ENCODE measurements at regions not wholly inside any gene's neighbourhood (a gene's known extent, or its start where the extent isn't known, plus 50 kb on each side); places are given as distances from the start of the nearest gene placed in this dataset.
"Not testable (repeated sequence)": the region's sequence is repeated elsewhere in the genome, so short reads cannot be mapped to it uniquely, and the experiment has no call there.

DNA sequence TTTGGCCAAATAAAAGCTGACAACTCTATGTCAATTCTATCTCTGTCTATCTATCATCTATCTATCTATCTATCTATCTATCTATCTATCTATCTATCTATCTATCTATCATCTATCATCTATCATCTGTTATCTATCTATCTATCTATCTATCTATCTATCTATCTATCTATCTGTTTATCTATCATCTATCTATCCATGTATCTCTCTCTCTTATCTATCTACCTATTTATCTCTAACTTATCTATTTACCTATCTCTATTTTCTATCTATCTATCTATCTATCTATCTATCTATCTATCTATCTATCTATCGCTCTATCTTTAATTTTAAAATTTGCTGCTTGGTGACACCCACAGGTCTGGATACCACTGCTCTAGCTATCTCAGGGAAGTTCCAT is 271.1 kb downstream of the VRK1 start:
- DNase-seq (ENCODE audit: low read depth in 4 of 4, low spot score in 1 of 4): not testable (repeated sequence)

DNA sequence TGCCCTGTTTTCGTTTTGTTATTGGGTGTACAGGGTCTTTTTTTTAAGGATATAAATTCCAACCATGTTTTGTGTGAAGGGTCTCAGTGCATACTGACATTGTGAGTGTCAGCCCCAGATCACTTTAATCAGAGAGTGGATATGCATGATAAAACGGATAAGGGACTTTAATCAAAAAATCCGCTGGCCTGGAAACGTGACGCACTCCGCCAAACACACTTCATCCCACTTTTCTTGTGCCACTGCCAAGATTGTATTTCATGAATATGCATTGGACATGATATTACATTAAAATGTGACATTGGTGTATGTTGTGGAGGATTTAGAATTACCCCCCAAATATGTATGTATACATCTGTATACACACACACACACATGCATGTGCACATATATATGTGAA is 273.1 kb downstream of the VRK1 start:
- no peak for DNase-seq (ENCODE audit: low read depth in 4 of 4, low spot score in 1 of 4)

DNA sequence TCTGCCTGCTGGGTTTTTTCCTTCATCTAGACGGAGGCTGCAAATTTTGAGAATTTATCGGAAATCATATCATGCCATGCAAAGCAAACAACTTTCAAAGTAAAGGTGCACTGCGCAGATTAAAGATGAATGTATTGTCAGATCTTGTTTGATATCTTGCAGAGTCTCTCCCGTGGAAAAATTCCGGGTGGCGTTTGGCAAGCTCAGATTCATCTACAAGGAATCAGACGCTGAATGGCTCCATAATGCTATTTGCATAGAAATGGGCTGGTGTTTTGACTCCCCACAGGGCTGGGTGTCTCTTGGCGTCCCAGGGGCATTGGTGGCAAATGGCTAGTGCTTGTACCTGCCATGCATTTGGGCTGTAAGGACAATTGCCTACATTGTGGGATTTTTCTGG is 274.0 kb downstream of the VRK1 start:
- DNase-seq (ENCODE audit: low read depth in 4 of 4, low spot score in 1 of 4): no peak

DNA sequence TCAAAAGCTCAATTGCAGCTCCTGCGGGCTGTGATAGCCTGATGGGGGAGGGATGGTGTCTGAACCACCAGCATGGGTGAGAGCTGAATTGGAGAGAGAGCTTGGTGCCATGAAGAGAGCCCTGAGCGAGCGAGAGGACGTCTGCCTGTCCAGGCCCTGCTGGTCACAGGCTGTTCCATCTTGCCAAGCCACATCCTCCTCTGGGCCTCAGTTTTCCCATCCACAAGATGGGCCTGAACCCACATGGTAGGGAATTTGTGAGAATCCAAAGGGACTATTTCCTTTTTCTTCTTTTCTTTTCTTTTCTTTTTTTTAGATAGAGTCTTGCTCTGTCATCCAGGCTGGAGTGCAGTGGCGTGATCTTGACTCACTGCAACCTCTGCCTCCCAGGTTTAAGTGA is 276.4 kb downstream of the VRK1 start:
- DNase-seq (ENCODE audit: low read depth in 4 of 4, low spot score in 1 of 4): no peak

DNA sequence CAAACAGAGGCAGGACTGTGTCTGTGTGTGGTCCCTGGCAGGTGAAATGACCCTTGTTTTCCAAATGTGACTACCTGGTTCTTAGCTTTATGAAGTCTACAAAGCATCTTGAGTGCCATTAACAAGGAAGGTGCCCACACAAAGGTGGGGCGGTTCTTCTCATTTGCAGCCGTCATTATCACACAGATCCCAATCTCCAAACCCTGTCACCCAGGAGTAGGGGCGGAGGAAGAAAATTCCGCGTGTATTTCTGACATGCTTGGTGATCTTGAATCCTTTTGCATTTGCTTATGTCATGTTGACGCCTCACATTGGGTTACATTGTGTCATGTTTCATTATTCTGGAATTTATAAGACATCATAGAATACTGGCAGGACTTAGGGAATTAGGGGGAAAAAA is 277.3 kb downstream of the VRK1 start:
- DNase-seq (ENCODE audit: low read depth in 4 of 4, low spot score in 1 of 4): no peak

DNA sequence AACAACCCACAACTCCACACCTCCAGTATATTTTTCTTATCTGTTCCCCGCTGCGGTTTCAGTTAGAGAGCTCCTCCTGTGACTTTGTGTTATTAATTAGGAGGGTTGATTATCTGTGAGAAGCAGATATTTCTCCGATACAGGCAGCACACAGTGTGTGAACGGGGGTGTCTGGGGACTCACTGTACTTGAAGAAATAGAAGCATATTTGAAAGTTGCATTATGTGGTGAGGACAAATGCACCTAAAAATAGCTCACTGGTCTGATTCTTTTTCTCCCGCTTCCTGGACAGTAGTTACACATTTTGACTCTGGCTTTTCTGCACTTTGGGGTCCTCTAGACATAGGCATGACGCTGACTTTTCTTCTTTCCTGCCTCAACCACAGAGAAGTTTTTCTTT is 277.7 kb downstream of the VRK1 start:
- DNase-seq (ENCODE audit: low read depth in 4 of 4, low spot score in 1 of 4): no peak

DNA sequence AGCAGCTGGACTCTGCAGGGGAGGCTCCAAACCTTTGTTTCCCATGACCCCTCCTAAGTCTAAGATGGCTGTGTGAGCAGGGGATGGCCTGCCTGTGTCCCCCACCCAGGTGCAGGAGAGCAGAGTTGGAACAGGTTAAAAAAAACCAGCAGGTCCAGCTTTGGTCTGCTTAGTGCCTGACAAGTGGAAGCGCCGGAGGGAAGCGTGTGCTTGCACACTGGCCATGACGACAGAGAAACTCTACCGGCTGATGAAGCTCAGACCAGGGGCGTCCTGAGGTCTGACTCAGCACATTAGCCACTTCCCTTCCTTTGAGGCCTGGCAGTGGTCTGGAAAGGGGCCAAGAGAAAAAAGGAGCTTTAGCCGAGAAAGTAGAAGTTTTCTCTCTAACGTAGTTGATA is 280.1 kb downstream of the VRK1 start:
- no peak for DNase-seq (ENCODE audit: low read depth in 4 of 4, low spot score in 1 of 4)

DNA sequence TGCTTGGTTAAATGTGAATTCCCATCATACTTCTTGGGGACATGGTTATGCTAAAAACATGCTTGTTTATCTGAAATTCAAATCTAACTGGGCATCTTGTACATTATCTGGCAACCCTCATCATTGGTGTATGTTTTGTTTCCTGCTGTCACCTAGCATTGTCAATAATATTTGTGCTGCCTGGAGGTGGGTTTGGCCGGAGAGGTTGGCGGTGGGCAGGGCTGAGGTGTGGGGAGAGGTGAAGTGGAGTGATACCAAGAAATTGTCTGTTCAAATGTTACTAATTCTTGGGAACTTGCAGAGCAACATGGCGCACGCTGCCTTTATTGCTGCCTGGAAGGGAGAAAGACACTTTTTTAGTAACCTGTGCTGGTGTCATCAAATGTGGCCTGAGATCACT is 280.5 kb downstream of the VRK1 start:
- no peak for DNase-seq (ENCODE audit: low read depth in 4 of 4, low spot score in 1 of 4)

DNA sequence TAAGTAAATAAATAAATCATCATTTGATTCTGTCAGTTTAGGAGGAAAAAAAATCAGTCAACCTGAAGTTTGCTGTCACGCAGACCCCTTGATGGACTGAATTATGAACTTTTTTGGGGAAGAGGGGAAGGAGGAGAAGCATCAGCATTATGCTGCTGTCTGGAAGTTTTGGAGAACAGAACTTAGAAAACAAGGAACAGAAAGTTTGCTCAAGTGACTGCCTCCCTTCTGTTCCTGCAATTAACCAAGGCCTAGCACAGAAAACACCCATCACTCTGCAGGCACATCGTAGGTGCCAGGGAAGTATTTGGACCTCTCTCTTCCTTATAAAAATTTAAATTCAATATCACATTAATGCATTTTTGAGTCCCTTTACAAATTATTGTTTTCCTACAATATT is 283.8 kb downstream of the VRK1 start:
- DNase-seq (ENCODE audit: low read depth in 4 of 4, low spot score in 1 of 4): no peak

DNA sequence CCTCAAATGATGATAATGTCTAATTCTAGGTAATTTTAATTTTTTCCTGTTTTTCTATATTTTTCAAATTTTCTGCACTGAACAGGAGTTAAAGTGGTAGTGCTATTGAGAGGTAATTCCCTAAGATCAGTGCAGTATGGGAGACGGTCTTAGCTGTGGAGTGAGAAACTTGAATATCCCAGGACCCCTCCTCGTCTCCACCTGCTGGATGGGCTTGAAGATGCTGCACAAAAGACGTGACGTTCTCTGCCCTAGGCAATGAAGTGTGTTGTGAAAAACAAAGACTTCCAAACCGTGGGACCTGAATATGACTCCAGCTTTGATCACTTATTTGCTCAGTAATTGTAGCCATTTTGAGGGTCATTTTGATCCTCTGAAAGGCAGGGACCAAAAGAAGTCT is 298.1 kb downstream of the VRK1 start:
- DNase-seq (ENCODE audit: low read depth in 4 of 4, low spot score in 1 of 4): no peak

DNA sequence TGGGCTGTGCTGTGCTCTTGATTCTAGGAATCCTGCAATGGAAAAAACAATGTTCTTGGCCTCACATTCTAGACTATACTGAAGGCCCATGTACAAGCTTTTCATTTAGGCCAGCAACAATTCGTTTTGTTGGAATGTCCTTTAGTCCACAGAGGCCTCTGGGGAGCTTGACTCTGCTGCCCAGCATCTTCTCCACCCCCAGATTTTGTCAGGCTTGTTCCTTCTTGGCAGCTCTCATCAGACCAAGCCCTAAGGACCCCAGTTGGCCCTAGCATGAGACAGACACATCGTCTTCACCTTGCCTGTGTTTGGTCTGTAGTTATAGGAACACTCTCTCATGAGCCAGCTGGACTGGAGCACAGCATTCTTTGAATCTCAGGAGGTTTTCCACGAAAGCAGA is 300.1 kb downstream of the VRK1 start:
- no peak for DNase-seq (ENCODE audit: low read depth in 4 of 4, low spot score in 1 of 4)

DNA sequence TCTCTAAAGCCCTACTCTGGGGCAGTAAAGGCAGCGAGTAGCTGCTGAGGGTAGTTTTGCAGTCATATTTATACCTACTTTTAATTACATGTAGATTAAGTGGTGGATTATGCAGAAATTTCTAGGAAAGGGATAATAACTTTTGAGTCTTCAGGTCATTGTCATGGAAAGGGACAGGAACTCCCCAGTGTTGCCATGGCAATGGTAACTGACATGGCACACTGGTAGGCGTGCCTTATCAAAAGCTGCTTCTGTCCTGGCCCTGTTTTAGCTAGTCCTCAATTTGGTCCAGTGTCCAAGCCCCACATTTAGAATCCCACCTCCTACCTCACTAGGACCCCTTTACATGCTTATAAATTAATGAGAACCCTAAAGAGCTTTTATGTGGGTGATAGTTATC is 303.1 kb downstream of the VRK1 start:
- no peak for DNase-seq (ENCODE audit: low read depth in 4 of 4, low spot score in 1 of 4)

DNA sequence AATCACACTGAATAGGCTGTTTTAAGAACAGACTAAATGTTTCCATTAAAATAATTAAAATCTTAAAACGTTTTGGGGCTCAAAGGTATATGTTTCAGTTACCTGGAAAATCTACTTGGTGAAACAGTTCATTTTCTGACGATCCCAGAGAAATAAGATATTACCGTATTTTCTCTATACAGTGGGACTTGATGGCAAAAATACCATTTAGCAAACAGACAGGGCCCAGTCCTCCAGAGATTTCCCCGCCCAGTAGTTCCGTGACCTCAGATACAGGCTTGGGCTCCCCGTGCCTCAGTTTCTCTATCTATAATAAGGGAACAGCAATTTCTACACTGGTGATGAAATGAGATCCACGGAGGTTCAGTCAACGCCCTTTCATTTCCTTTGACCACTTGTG is 304.4 kb downstream of the VRK1 start:
- DNase-seq (ENCODE audit: low read depth in 4 of 4, low spot score in 1 of 4): no peak

DNA sequence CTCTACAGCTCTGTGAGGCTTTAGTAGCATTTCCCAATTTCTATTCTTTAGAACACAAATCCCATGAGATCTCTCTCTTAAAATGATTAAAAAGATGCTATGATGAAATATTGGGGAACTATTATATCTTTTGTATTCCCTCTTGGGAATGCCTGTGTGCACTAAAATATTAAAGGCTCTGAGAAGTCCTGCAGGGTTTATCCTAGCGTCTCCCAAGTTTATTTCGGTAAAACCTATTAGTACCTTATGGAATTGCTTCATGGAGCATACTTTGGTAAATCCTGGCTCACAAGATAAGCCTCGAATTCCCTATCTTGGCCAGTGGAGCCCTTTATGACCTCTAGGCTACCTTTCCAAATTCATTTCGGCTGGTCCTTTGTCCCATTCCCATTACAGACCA is 306.8 kb downstream of the VRK1 start:
- no peak for DNase-seq (ENCODE audit: low read depth in 4 of 4, low spot score in 1 of 4)

DNA sequence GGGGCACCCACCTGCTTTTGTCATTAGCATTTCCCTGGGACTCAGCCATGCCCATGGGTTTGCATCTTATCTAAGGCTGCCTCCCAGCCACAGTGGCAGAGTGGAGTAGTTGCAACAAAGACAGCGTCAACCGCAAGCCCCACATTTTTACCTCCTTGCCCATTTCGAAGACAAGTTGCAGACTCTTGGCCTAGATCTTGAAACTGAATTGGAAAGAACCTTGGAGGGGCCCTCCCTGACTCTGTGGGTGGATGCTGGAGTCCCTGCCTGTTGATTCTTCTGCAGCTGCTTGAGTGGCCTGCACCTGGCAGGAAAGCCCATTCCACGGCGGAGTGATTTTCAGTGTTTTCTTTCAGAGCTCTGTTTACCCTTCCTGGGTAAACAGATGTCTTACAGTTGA is 309.0 kb downstream of the VRK1 start:
- DNase-seq (ENCODE audit: low read depth in 4 of 4, low spot score in 1 of 4): no peak

DNA sequence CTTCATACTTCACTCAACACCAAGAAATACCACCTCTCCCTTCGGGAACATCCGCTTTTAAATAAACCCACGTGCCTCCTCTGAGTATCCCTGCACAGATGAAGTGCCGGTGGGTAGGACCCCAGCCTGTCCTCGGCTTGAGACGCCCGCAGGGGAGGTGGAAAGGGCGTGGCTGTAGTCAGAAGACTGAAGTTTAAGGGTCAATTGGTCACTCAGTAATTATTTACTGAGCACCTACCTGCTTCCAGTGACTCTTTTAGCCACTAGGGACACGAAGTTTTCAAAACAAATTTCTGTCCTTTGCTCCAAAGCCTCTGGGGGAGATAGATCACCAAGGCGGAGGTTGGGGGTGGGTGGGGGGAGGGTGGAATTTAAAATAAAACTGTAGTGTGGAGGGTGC is 309.4 kb downstream of the VRK1 start:
- no peak for DNase-seq (ENCODE audit: low read depth in 4 of 4, low spot score in 1 of 4)

DNA sequence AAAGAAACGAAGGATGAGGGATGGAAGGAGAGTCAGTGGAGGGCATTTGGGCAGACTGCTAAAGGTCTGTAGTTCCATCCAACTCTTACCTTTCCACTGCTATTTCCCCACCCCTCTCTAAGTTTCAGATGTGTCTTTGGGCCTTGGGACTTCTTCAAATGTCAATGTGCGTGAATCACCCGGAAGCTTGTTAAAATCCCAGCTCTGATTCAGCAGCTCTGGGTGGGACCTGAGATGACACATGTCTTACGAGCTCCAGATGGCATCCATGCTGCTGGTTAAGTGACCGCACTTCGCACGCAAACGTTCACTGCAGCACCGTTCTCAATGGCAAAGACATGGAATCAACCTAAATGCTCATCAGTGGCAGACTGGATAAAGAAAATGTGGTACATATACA is 309.9 kb downstream of the VRK1 start:
- DNase-seq (ENCODE audit: low read depth in 4 of 4, low spot score in 1 of 4): no peak

DNA sequence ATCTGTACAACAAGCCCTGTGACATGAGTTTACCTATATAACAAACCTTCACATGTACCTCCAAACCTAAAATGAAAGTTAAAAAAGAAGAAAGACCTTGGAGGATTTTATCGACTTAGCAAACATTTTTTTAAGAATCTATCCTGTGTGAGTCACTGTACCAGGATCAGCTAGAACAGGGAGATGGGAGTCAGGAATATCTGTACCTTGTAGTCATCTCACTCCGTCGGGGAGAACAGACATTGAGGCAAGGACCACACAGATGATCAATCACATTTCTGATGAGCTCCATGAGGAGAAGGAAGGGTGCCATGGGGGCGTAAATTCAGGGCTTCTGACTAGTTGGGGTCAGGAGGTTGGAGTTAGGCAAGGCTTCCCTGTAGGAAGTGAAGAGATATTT is 310.6 kb downstream of the VRK1 start:
- DNase-seq (ENCODE audit: low read depth in 4 of 4, low spot score in 1 of 4): no peak

DNA sequence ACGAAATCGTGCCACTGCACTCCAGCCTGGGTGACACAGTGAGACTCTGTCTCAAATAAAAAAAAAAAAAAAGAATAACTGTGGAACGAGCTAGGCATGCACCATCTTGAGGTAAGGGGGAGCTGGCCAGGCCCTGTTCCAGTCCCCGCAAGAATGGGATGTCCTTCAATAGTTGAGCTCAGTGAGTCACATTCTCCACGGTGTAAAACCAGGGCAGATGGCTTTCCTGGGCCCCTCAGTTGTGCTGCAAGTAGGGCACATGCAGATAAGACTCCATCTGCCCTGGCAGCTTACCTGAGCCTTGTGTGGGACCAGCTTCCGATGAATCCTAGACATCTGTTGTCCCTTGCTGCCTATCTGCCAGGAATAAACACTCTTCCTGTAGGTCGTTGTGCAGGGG is 312.1 kb downstream of the VRK1 start:
- DNase-seq (ENCODE audit: low read depth in 4 of 4, low spot score in 1 of 4): no peak

DNA sequence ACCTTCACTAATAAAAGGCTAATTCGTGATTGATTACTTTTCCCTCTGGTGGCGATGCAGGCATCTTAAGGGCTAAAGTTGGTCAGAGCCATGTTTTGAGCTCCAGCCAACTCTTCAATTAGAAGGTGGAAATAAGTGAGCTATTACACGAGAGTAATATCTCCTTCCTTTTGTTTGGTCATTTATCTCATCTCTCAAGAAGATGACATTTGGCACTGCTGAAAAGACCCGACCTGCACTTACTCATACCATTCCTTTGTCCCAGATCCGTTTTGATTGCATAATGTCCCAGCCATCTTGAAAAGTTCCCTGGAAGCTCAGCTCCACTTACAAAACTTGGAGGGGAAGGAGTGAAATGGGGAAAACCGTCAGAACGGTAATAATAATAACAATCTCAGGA is 316.2 kb downstream of the VRK1 start:
- DNase-seq (ENCODE audit: low read depth in 4 of 4, low spot score in 1 of 4): no peak

DNA sequence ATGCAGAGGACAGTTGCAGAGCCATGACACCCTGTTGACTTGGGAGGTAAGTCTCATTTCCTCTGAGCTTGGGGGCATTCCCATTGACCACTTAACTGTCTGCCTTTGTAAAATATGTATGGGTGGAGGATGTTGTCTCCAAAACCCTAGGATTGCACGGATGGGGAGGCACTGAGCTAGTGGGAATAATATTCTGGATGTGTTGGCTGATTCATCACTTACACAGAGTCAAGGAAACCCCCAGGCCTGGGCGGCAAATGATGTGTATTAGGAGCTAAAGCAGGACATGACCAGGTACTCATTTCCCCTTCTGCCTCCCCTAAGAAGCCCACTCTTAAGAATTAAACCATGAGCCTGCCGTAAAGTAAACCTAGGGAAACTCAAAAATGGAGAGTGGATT is 319.4 kb downstream of the VRK1 start:
- DNase-seq (ENCODE audit: low read depth in 4 of 4, low spot score in 1 of 4): no peak

DNA sequence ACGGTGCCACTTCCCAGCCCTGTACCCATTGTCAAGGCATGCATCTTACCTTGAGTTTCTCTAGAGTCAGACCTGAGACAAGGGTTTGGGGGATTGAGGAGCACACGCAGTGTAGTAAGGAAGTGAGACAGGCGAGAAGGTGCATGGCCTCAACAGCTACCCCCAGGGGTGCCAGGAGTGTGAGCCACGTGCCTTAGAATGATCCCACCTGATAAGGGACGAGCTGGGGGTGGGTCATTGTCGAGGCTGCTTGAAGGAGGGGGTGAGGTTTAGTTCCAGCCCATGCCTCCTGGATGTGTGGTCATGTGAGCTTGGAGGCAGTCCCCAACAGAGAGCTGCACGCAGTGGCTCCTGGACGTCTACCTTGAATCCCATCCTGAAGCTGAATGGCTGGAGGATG is 320.5 kb downstream of the VRK1 start:
- no peak for DNase-seq (ENCODE audit: low read depth in 4 of 4, low spot score in 1 of 4)

DNA sequence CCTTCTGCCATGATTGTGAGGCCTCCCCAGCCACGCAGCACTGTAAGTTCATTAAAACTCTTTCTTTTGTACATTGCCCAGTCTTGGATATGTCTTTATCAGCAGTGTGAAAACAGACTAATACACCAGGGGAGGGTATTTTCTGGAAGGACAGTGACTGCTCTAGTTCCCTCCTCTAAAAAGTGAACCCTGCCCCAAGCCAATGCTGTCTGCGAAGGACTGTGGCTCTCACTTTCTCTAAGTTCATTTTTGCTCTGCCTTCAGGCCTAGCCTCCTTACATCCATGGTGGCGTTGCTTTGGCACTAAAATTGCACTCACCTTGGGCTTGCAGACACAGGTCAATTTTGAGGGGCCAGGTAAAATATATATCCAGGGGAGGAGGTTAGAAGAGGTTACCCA is 323.0 kb downstream of the VRK1 start:
- DNase-seq (ENCODE audit: low read depth in 4 of 4, low spot score in 1 of 4): no peak

DNA sequence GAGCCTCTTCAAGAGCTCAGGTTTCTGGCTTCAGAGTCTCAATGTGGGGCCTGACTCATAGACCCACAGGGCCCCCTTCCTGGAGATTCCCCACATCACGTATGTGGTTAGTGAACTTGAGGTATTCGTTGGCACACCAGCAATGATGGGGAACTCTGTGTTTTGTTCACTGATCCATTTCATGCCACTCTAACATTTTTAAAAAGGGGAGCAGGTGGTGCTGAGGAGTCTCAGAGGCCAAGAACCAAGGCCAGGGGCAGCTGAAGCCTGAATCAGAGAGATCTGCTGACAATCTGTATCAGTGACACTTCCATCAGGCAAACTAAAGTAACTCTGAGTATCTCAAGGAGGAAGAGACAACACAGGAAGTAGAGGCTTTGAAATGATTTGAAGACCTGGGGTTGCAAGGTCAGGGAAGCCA is 323.4 kb downstream of the VRK1 start:
- peak in 3 of 4 experiments; percentile 6 to 41 (median 18) for DNase-seq (ENCODE audit: low read depth in 4 of 4, low spot score in 1 of 4)
